Glutamatergic neuron (in vitro differentiated cells): ENCODE measurements at regions not wholly inside any gene's neighbourhood (a gene's known extent, or its start where the extent isn't known, plus 50 kb on each side); places are given as distances from the start of the nearest gene placed in this dataset.

Experiments used
- DNase-seq: peaks from one replicate; pipeline ENCODE4 v3.0.0; 2022
- H3K27ac Mint-ChIP-seq: one replicate; pipeline ENCODE4 v1.8.0; 2020; ENCODE audit warnings: mild to moderate bottlenecking, mixed read lengths, inconsistent platforms; ENCODE audit not compliant: unreplicated experiment
- H3K27me3 Mint-ChIP-seq: one replicate; pipeline ENCODE4 v1.8.0; 2020; ENCODE audit warnings: mild to moderate bottlenecking, moderate library complexity, mixed read lengths, inconsistent platforms; ENCODE audit not compliant: unreplicated experiment
- H3K36me3 Mint-ChIP-seq: one replicate; pipeline ENCODE4 v1.8.0; 2020; ENCODE audit warnings: mild to moderate bottlenecking, mixed read lengths, inconsistent platforms; ENCODE audit not compliant: unreplicated experiment
- H3K4me1 Mint-ChIP-seq: one replicate; pipeline ENCODE4 v1.8.0; 2020; ENCODE audit warnings: mild to moderate bottlenecking, low read depth, mixed read lengths, inconsistent platforms; ENCODE audit not compliant: unreplicated experiment
- H3K4me3 Mint-ChIP-seq: one replicate; pipeline ENCODE4 v1.8.0; 2020; ENCODE audit warnings: mild to moderate bottlenecking, mixed read lengths, inconsistent platforms; ENCODE audit not compliant: unreplicated experiment
- H3K9me3 Mint-ChIP-seq: one replicate; pipeline ENCODE4 v1.8.0; 2020; ENCODE audit warnings: mild to moderate bottlenecking, moderate library complexity, mixed read lengths, inconsistent platforms; ENCODE audit not compliant: unreplicated experiment
- CTCF ChIP-seq: fragments of 200-600 bp; sonication (generic); IDR thresholded peaks from one replicate; pipeline ENCODE4 v1.5.0; 2021; ENCODE audit not compliant: partially characterized antibody, unreplicated experiment

- Mint-ChIP-seq H3K4me3 (no peak overlapping the region), H3K27me3 (no peaks in the 10 kb centered on the region), H3K36me3 (peaks cover 5% of the 10 kb centered on the region), H3K4me1 (no peaks in the 10 kb centered on the region), H3K27ac (no peak overlapping the region), H3K9me3 (peaks cover 9% of the 10 kb centered on the region)
- no peak for DNase-seq
- no peak for TF ChIP-seq CTCF
Measured at GRCh38 chr18:11533942-11534496, 75.4 kb upstream of the SLC35G4 start.

GRCh38 chr18:11533513-11533890 is 75.9 kb upstream of the SLC35G4 start:
- Mint-ChIP-seq H3K27me3 (no peaks in the 10 kb centered on the region), H3K4me3 (no peak overlapping the region), H3K36me3 (peaks cover 5% of the 10 kb centered on the region), H3K27ac (no peak overlapping the region), H3K9me3 (peaks cover 9% of the 10 kb centered on the region), H3K4me1 (no peaks in the 10 kb centered on the region)
- no peak for DNase-seq
- TF ChIP-seq CTCF, result no peak

GRCh38 chr18:11532758-11533512 is 76.5 kb upstream of the SLC35G4 start:
- no peak for TF ChIP-seq CTCF
- H3K4me1 Mint-ChIP-seq, result no peaks in the 10 kb centered on the region
- DNase-seq, result no peak
- no peak overlapping the region for H3K4me3 Mint-ChIP-seq
- H3K9me3 Mint-ChIP-seq, result peaks cover 9% of the 10 kb centered on the region
- peak overlapping the region; percentile 62 for H3K27ac Mint-ChIP-seq
- no peaks in the 10 kb centered on the region for H3K27me3 Mint-ChIP-seq
- peaks cover 5% of the 10 kb centered on the region for H3K36me3 Mint-ChIP-seq

DNA sequence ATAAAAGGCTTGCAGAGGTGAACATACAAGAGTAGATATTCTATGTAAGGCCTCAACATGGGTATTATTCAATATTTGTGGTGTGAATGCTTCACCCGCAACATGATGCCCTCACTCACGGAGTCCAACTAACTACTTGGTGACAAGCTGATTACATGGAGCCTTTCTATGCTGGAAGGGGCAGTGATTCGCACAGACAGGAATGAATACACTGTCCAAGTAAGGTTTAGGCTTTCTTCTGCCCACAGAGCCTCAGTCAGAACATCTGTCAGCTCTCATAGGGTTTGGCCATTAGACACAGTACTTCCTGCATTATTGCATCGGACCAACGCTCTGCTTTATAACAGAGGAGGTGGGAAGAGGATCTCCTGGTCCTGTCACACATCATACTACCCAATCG is 80.3 kb upstream of the SLC35G4 start:
- no peaks in the 10 kb centered on the region for H3K4me1 Mint-ChIP-seq
- no peak overlapping the region for H3K4me3 Mint-ChIP-seq
- no peak overlapping the region for H3K27ac Mint-ChIP-seq
- H3K9me3 Mint-ChIP-seq, result peaks cover 4% of the 10 kb centered on the region
- peaks cover 5% of the 10 kb centered on the region for H3K36me3 Mint-ChIP-seq
- TF ChIP-seq CTCF, result no peak
- H3K27me3 Mint-ChIP-seq, result no peaks in the 10 kb centered on the region
- no peak for DNase-seq

- TF ChIP-seq CTCF, result no peak
- H3K27me3 Mint-ChIP-seq, result peaks cover 2% of the 10 kb centered on the region
- peaks cover 3% of the 10 kb centered on the region for H3K36me3 Mint-ChIP-seq
- H3K9me3 Mint-ChIP-seq, result no peaks in the 10 kb centered on the region
- no peaks in the 10 kb centered on the region for H3K4me1 Mint-ChIP-seq
- no peak for DNase-seq
- no peak overlapping the region for H3K27ac Mint-ChIP-seq
- no peak overlapping the region for H3K4me3 Mint-ChIP-seq
Measured at GRCh38 chr18:11526675-11527074, 82.7 kb upstream of the SLC35G4 start.
